SU-DHL-6 (cell line): ENCODE measurements at regions not wholly inside any gene's neighbourhood (a gene's known extent, or its start where the extent isn't known, plus 50 kb on each side); places are given as distances from the start of the nearest gene placed in this dataset.

Experiments
- H2AFZ ChIP-seq: fragments of 200-600 bp; sonication (generic); 2 replicates; pipeline ENCODE4 v1.6.1; 2014; ENCODE audit warnings: low read depth, mild to moderate bottlenecking, moderate library complexity, mixed read lengths, antibody characterized with exemption, low read length; ENCODE audit not compliant: severe bottlenecking
- H3F3A ChIP-seq: fragments of 200-600 bp; shearing (Covaris generic); 2 replicates; pipeline ENCODE4 v1.6.0; 2016; ENCODE audit warnings: antibody characterized with exemption, mild to moderate bottlenecking; ENCODE audit not compliant: insufficient read depth
- H3K27ac ChIP-seq: fragments of 200-600 bp; sonication (generic); 2 replicates; pipeline ENCODE4 v1.5.1; 2016; ENCODE audit warnings: low read depth, mild to moderate bottlenecking, low read length, moderate library complexity, mixed read lengths
- H3K27me3 ChIP-seq: fragments of 200-600 bp; sonication (generic), shearing (Covaris generic); 2 replicates; pipeline ENCODE4 v1.6.0; 2014; ENCODE audit warnings: mild to moderate bottlenecking, low read length
- H3K36me3 ChIP-seq: fragments of 200-600 bp; sonication (generic); 2 replicates; pipeline ENCODE4 v1.6.1; 2014; ENCODE audit warnings: mild to moderate bottlenecking, low read length, mixed read lengths
- H3K4me2 ChIP-seq: fragments of 300-600, 200-600 bp; shearing (Covaris generic), sonication (generic); 2 replicates; pipeline ENCODE4 v1.6.0; 2014; ENCODE audit warnings: low read length, low read depth, mild to moderate bottlenecking; ENCODE audit not compliant: poor library complexity, severe bottlenecking
- H3K4me3 ChIP-seq: fragments of 200-600 bp; sonication (generic); 2 replicates; pipeline ENCODE4 v1.5.1; 2014; ENCODE audit warnings: antibody characterized with exemption, low read length, mild to moderate bottlenecking, mixed read lengths; ENCODE audit not compliant: insufficient read depth, poor library complexity, severe bottlenecking
- H3K79me2 ChIP-seq: fragments of 200-600 bp; sonication (generic); 2 replicates; pipeline ENCODE4 v1.6.1; 2014; ENCODE audit warnings: mild to moderate bottlenecking, low read length, moderate library complexity; ENCODE audit not compliant: insufficient read depth
- H3K9ac ChIP-seq: fragments of 200-600 bp; sonication (generic); 2 replicates; pipeline ENCODE4 v1.7.0; 2014; ENCODE audit warnings: mild to moderate bottlenecking, low read length
- H3K9me2 ChIP-seq: fragments of 200-600 bp; sonication (generic); replicated peaks from 2 replicates; pipeline ENCODE4 v1.6.1; 2014; ENCODE audit warnings: low read length; ENCODE audit not compliant: insufficient read depth
- H3K9me3 ChIP-seq: fragments of 200-600 bp; sonication (generic); 2 replicates; pipeline ENCODE4 v1.6.1; 2014; ENCODE audit warnings: low read length, mixed read lengths; ENCODE audit not compliant: insufficient read depth
- H4K20me1 ChIP-seq: fragments of 200-600 bp; sonication (generic); 2 replicates; pipeline ENCODE4 v1.6.1; 2014; ENCODE audit warnings: low read depth, mild to moderate bottlenecking, antibody characterized with exemption, low read length, moderate library complexity, mixed read lengths
- EZH2phosphoT487 ChIP-seq: fragments of 200-600 bp; sonication (generic), shearing (Covaris generic); conservative IDR thresholded peaks from 2 replicates; pipeline ENCODE4 v1.6.1; 2018; ENCODE audit warnings: mild to moderate bottlenecking, antibody characterized with exemption, low read length, moderate library complexity, mixed read lengths
- TF ChIP-seq, protein P1 (sequence below): fragments of 200-600 bp; sonication (generic); IDR thresholded peaks from one replicate; pipeline ENCODE4 v1.5.1; 2017; ENCODE audit warnings: antibody characterized with exemption, mild to moderate bottlenecking, low read length, moderate library complexity; ENCODE audit not compliant: insufficient read depth, poor library complexity, severe bottlenecking

DNA sequence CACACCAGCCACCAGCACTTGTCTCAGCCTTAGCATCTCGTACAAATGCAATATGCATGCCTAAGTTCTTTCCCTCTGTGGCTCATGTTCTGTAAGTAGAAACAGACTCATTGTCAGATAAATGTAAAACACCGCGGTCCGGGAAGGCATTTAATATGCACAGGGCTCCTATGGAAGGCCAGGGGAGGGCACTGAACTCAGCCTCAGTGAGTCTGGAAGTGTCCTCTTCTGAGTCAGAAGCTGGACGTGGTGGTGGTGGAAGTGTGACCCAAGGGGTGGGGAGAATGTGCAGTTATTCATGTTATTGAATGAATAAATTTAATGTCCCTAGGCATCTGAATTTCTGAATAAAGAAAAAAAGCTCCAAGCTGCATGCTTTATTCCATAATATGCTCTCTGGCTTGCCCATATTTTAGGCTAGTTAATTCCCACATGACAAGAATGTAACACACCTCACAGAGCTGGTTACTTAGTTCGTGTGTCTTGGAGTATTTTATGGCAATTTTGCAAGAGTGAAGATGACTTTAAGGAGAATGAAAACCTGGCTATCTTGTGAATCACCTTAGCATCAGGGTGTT lies 193.1 kb upstream of the GATB start:
- H2AFZ ChIP-seq = no peak overlapping the region
- no peak overlapping the region for H3K27ac ChIP-seq
- no peaks in the 10 kb centered on the region for H3K79me2 ChIP-seq
- no peak overlapping the region for H3K9ac ChIP-seq
- H3K36me3 ChIP-seq = no peaks in the 10 kb centered on the region
- no peaks in the 10 kb centered on the region for H4K20me1 ChIP-seq
- no peak overlapping the region for H3K4me2 ChIP-seq
- no peak overlapping the region for H3K4me3 ChIP-seq
- no peaks in the 10 kb centered on the region; the same call in 1 of the 2 replicates for H3K9me3 ChIP-seq
- 0 out of 2 replicates have a peak, but pooled peaks cover 6% of the 10 kb centered on the region for H3K9me2 ChIP-seq
- no peaks in the 10 kb centered on the region for H3K27me3 ChIP-seq
- TF ChIP-seq, protein P1, sequence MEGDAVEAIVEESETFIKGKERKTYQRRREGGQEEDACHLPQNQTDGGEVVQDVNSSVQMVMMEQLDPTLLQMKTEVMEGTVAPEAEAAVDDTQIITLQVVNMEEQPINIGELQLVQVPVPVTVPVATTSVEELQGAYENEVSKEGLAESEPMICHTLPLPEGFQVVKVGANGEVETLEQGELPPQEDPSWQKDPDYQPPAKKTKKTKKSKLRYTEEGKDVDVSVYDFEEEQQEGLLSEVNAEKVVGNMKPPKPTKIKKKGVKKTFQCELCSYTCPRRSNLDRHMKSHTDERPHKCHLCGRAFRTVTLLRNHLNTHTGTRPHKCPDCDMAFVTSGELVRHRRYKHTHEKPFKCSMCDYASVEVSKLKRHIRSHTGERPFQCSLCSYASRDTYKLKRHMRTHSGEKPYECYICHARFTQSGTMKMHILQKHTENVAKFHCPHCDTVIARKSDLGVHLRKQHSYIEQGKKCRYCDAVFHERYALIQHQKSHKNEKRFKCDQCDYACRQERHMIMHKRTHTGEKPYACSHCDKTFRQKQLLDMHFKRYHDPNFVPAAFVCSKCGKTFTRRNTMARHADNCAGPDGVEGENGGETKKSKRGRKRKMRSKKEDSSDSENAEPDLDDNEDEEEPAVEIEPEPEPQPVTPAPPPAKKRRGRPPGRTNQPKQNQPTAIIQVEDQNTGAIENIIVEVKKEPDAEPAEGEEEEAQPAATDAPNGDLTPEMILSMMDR = no peak
- no peak for TF ChIP-seq EZH2phosphoT487
- H3F3A ChIP-seq = no peaks in the 10 kb centered on the region

DNA sequence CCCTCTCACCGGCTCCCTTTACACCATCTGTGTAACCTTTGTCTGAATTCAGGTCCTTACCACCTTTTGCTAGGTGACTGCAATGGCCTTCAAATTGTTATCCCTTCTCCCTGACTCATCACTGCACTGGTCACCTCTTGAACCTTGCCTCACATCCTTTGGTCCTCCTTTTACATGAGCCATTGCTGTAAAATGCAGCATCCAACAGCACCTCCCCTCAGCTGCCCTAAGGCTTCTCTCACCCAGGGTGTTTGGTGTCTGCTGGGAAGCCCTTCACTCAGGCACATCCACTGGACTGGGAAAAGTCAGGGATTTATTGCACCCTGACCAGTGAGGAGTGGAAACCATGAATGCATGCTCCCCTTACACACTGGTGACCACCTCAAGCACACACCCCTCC lies 192.5 kb upstream of the GATB start:
- Histone ChIP-seq H3K9ac (no peak overlapping the region), H3K79me2 (no peaks in the 10 kb centered on the region), H3K27ac (no peak overlapping the region), H3K36me3 (no peaks in the 10 kb centered on the region), H2AFZ (no peak overlapping the region), H3K27me3 (no peaks in the 10 kb centered on the region), H3K9me3 (peaks cover 1% of the 10 kb centered on the region; the same call in 1 of the 2 replicates), H3K9me2 (0 out of 2 replicates have a peak, but pooled peaks cover 6% of the 10 kb centered on the region), H4K20me1 (no peaks in the 10 kb centered on the region), H3K4me3 (no peak overlapping the region), H3K4me2 (no peak overlapping the region), H3F3A (no peaks in the 10 kb centered on the region)
- TF ChIP-seq, protein P1 = no peak
- TF ChIP-seq EZH2phosphoT487 = no peak

DNA sequence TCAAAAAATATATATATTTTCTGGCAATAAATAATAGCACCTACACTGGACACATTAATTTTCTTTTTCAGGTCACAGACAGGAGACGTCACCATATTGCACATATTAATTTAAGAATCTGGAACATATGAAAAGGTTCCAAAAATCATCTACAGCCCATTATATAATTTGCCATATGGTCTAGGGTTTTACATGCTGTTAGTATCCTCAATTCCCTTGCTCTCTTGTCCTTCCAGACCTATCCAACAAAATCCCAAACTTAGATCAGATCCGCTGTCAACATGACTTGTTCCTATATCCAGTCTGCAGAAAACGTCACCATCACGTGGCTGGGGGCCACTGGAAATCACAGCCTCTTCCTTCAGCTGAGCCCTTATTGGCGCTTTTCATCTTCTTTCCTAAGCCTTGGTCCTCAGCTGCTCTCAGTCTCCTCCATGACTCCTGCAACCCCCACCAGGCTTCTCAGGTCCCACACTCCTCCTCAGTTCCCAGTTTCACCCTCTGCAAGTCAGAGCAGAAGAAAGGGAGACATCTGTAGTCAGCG lies 192.0 kb upstream of the GATB start:
- H3K79me2 ChIP-seq = no peaks in the 10 kb centered on the region

More for the DNA sequence above, 192.0 kb upstream of the GATB start:
- Histone ChIP-seq H2AFZ (no peak overlapping the region), H3K27me3 (no peaks in the 10 kb centered on the region), H4K20me1 (no peaks in the 10 kb centered on the region), H3F3A (no peaks in the 10 kb centered on the region), H3K4me2 (no peak overlapping the region), H3K9me2 (0 out of 2 replicates have a peak, but pooled peaks cover 6% of the 10 kb centered on the region), H3K9me3 (peaks cover 6% of the 10 kb centered on the region; the same call in 1 of the 2 replicates), H3K36me3 (no peaks in the 10 kb centered on the region), H3K4me3 (no peak overlapping the region), H3K9ac (no peak overlapping the region), H3K27ac (no peak overlapping the region)
- TF ChIP-seq, protein P1 = no peak
- no peak for TF ChIP-seq EZH2phosphoT487
